HK-2 (cell line): ENCODE measurements at regions not wholly inside any gene's neighbourhood (a gene's known extent, or its start where the extent isn't known, plus 50 kb on each side); places are given as distances from the start of the nearest gene placed in this dataset.

Source experiments
- DNase-seq: peaks from one replicate; pipeline ENCODE4 v3.0.0-alpha.2; 2018; ENCODE audit not compliant: unreplicated experiment

GRCh38 chr11:127307700-127308099 is 307.1 kb upstream of the KIRREL3 start:
- no peak for DNase-seq

GRCh38 chr11:127304634-127305033 is 304.1 kb upstream of the KIRREL3 start:
- no peak for DNase-seq

GRCh38 chr11:127288926-127289325 is 288.4 kb upstream of the KIRREL3 start:
- no peak for DNase-seq

GRCh38 chr11:127281534-127281933 is 281.0 kb upstream of the KIRREL3 start:
- no peak for DNase-seq

DNA sequence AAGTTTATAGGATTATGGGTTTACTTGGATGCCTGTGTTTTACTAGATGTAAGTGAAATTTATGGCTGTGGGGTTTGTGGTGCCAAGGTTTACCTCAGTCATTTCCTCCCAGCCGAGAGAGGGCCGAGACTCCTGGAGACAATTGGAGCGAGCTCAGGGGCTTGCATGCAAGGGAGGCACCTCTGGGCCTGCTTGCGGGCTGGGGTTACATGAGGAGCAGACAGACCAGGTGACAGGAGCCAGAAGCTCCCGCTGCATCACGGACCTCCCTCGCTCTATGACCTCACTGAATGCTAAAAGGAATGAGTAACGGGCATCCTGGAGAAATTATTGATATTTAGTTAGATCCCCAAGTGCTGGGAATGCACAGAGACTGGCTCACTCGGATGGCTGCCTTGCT is 275.2 kb upstream of the KIRREL3 start:
- no peak for DNase-seq

- no peak for DNase-seq
Observed at GRCh38 chr11:127274328-127274676, 273.7 kb upstream of the KIRREL3 start.

- DNase-seq = no peak
Observed at GRCh38 chr11:127273593-127274327, 273.2 kb upstream of the KIRREL3 start.

GRCh38 chr11:127270851-127271250 is 270.3 kb upstream of the KIRREL3 start:
- DNase-seq = no peak

DNA sequence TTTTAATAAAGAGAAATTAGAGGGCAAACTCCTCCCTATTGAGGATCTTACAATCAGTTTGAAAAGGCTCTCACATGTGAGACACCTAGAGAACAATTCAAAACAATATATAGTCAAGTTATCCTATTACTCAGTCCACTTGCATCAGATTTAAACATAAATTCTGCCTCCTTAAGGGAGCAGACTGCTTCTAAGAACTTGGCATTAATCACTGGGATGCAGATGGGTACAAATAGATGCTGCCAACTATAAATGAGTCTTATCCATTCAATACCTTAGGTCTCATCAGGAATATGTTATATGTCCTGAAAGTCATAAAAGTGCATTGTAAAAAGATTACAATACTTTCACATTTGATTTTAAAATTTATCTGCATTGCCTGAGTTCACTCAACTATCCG is 269.3 kb upstream of the KIRREL3 start:
- no peak for DNase-seq

DNA sequence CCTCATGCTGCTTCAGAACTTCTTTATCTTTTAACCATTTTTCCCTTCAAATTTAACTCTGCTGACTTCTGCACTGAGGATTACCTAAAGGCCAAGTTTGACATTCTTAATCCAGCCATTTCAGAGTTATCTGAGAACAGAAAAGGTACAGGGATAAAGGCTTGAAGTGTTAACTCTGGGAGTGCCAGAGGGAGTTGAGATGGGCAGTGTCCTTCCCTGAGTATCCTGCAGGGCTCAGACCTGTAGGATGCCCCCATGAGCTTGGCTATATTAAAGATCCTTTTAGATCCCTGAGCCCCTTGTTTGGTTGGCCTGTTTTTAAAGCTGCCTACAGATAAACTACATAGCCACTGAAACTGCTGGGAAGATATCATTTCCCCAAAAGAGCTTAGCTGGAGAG is 268.4 kb upstream of the KIRREL3 start:
- DNase-seq = no peak

DNA sequence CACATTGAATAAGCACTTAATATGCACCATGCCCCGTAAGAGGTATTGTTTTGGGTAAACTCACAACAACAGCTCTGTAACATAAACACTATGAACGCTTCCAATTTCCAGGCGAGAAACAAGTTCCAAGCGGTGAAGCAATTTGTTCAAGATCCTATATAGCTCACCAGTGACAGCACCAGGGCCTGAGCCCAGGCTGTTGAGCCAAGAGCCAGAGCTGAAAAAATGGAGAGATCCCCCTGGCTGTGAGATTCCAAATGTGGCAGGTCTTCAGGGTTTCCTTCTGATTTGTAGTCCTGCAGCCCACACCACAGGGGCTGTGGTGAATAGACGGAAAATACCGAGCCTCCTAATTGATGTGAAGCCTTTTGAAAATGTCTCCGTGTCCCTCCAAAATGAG is 268.0 kb upstream of the KIRREL3 start:
- DNase-seq = no peak

DNA sequence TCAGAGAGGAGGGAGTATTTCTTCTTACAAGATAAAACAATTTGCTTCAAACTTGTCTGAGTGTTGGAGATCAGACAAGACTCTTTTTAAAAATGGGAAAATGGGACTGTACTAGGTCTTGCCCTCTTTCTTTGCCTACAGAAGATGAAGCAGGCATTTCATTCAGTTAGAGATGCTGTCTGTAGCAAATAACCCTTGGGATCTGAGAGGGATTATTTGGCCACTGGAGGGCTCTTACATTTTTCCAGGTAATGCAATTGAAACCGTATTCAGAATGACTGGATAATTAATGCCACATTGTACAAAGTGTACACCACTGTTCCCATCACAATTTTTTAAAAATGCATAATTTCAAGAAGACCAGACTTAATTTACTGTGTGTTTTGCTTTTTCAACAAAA is 258.5 kb upstream of the KIRREL3 start:
- DNase-seq = no peak

DNA sequence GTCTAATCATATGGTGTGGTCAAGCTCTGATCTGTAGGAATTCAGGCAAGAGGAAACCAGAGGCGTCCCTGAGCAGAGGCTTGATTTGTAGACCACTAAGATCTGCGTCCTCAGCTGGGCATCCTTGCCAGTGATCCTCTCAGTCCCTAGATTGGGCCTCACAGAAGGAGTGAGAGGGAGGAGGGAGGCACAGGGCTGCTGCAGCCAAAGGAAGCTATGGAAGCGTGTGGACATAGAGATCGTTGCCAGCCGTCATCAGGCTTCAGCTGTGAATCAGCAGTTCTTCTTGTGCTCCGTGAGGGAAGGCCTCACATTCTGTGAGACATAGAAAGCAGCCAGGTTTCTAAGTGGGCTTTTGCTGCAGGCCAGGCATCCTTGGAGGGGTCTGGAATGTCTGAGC is 254.6 kb upstream of the KIRREL3 start:
- DNase-seq = no peak

DNA sequence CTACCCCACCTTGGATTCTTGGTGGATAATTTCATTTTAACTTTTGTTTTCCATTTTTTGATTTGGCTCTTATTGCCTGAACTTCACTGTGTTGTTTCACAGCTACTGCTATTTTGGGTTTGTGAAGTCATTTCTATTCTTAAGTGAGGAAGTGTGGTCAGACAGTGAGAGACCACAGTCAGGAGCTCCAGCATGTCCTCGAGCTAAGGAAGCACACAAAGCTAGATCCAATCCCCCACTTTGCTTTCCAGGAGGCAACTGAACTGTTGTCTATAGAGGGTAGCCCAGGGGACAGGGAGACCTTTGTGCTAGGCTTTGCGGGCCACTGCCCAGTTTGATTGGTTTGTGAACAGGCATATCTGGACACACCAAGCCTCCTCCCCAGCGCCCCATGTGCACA is 251.8 kb upstream of the KIRREL3 start:
- no peak for DNase-seq

DNA sequence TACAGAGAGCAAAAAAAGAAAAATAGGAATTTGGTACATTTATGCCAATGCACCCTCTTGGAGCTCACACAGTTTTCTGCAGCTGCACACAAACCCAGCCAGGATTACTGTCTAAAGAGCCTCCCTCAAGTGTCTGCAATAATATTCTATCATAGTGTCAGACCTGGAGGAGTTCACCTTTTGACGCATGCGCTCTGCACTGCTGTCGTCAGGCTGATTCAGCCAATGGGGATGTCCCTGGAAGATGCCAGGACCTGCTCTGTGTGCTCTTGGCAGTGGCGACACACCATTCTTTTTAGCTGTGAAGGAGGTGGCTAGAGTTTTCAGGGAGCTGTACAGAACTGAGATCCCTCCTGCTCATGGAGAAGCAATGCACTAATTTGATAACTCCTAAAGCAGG is 249.0 kb upstream of the KIRREL3 start:
- no peak for DNase-seq

GRCh38 chr11:127248476-127248875 is 247.9 kb upstream of the KIRREL3 start:
- no peak for DNase-seq

GRCh38 chr11:127247261-127247851 is 246.8 kb upstream of the KIRREL3 start:
- no peak for DNase-seq

DNA sequence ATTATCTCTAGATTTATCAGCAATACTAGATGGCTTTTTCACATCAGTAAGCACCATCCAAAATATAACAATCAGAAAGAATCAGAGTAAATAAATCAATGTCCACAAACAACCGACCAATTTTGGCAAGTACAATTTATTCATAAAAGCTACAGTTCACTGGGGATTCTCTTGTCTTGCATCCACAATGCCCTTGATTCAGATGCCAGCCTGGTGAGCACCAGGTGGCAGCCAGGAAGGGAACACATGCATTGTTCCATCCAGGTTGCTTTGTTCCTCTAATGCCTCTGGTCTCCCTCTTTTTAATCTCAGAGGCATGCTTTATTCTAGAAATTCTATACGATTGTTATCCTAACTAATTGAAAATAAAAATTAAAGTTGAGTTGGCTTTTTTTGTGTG is 242.1 kb upstream of the KIRREL3 start:
- DNase-seq = no peak

- no peak for DNase-seq
Observed at GRCh38 chr11:127238321-127238720, 237.8 kb upstream of the KIRREL3 start.

DNA sequence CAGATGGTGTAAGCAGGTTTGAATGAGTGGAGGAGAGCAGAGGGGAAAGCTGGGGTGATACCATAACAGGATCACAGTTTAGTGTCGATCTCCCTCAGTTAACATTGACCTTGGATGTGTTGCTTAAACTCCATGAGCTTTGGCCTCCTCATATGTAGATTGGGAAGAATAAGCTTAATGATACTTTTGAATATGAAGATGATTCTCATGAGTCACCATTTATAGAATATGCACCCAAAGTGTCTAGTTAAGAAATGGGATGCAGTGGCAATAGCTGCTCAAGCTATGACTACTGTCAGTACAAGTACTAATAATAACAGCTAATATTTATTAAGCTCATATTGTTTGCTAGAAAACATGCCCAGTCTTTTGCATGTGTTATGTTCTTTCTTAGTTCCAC is 236.2 kb upstream of the KIRREL3 start:
- DNase-seq = no peak

- DNase-seq = no peak
Observed at GRCh38 chr11:127233998-127234397, 233.4 kb upstream of the KIRREL3 start.

DNA sequence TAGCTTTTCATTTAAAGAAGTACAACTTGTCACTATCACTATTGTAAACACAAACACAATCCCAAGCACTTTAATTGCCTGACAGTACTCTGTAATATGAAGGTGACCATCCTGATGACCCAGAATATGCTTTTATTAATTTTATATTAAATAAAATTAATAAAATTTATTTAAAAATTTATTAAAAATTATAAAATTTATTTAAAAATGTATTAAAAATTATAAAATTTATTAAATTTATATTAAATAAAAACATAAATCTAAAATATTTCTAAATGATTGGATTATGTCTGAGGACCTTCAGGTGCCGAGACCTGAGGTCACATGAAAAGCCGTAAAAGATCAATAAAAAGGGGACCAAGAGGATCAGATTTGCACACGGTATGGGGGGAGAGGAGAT is 229.8 kb upstream of the KIRREL3 start:
- no peak for DNase-seq

DNA sequence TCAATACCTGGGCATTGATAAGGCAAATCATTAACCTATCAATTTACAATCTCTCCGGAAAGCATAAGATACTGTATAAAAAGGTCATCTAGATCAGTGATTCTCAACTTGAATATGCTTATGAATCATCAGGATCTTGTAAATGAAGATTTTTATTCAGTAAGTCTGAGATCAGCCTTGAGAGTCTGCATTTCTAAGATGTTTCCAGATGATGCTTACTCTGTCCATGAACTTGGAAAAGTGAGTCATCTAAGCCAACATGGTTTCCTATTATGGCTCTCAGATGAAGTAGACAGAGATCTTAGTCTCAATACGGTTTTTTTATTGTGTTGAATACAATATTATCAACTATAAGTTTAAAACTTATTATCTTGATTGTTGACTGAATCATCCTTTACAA is 226.4 kb upstream of the KIRREL3 start:
- DNase-seq = no peak

DNA sequence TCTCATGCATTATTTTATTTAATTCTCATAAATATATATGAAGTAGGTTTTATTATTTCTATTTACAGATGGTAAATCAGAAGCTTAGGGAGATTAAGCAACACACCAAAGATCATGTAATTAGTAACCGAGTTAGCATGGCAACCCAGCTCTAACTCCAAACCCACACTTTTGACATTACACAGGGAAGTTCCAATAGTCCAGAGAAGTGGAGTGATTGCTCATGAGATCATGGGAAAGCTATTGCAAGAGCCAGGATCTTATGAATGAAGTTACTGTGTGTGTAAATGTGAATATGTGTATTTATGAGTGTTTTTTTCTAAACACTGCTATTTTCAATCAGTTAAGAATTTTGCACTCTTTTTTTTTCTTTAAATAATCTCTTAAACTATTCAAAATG is 225.8 kb upstream of the KIRREL3 start:
- no peak for DNase-seq
